GM23248 (cell line): ENCODE measurements at regions not wholly inside any gene's neighbourhood (a gene's known extent, or its start where the extent isn't known, plus 50 kb on each side); places are given as distances from the start of the nearest gene placed in this dataset.

Experiments
- DNase-seq: peaks from one replicate; pipeline ENCODE4 v3.0.0-alpha.2; 2015
- H2AFZ ChIP-seq: fragments of 200-600 bp; sonication (generic); 2 replicates; pipeline ENCODE4 v1.6.1; 2016; ENCODE audit warnings: antibody characterized with exemption
- H3F3A ChIP-seq: fragments of 200-600 bp; sonication (generic); 2 replicates; pipeline ENCODE4 v1.6.1; 2016; ENCODE audit warnings: mild to moderate bottlenecking, antibody characterized with exemption, mixed run types; ENCODE audit not compliant: insufficient read depth
- H3K27ac ChIP-seq: fragments of 200-600 bp; sonication (generic); 2 replicates; pipeline ENCODE4 v1.5.1; 2016; ENCODE audit warnings: mild to moderate bottlenecking
- H3K27me3 ChIP-seq: fragments of 200-600 bp; sonication (generic); replicated peaks from 2 replicates; pipeline ENCODE4 v1.6.1; 2016; ENCODE audit warnings: mild to moderate bottlenecking; ENCODE audit not compliant: insufficient read depth
- H3K36me3 ChIP-seq: fragments of 200-600 bp; sonication (generic); 2 replicates; pipeline ENCODE4 v1.6.1; 2016; ENCODE audit warnings: low read depth, mild to moderate bottlenecking
- H3K4me1 ChIP-seq: fragments of 200-600 bp; sonication (generic); 2 replicates; pipeline ENCODE4 v1.6.1; 2016; ENCODE audit warnings: mild to moderate bottlenecking; ENCODE audit not compliant: insufficient read depth
- H3K4me2 ChIP-seq: fragments of 200-600 bp; sonication (generic); one replicate; pipeline ENCODE4 v1.6.1; 2016; ENCODE audit warnings: mild to moderate bottlenecking; ENCODE audit not compliant: unreplicated experiment
- H3K4me3 ChIP-seq: fragments of 200-600 bp; sonication (generic); 2 replicates; pipeline ENCODE4 v1.5.1; 2016; ENCODE audit warnings: mild to moderate bottlenecking
- H3K79me2 ChIP-seq: fragments of 200-600 bp; sonication (generic); 2 replicates; pipeline ENCODE4 v1.6.1; 2016; ENCODE audit warnings: mild to moderate bottlenecking; ENCODE audit not compliant: insufficient read depth
- H3K9ac ChIP-seq: fragments of 200-600 bp; sonication (generic); 2 replicates; pipeline ENCODE4 v1.6.1; 2016; ENCODE audit warnings: mild to moderate bottlenecking
- H3K9me2 ChIP-seq: fragments of 200-600 bp; sonication (generic); 2 replicates; pipeline ENCODE4 v1.6.1; 2016; ENCODE audit warnings: mixed run types, mild to moderate bottlenecking, moderate library complexity; ENCODE audit not compliant: insufficient read depth
- H3K9me3 ChIP-seq: fragments of 200-600 bp; sonication (generic); one replicate; pipeline ENCODE4 v1.6.1; 2017; ENCODE audit warnings: low read depth
- H4K20me1 ChIP-seq: fragments of 200-600 bp; sonication (generic); 2 replicates; pipeline ENCODE4 v1.6.0; 2016; ENCODE audit not compliant: insufficient read depth
- EZH2 ChIP-seq: fragments of 200-600 bp; sonication (generic); IDR thresholded peaks from 2 replicates; pipeline ENCODE4 v1.6.1; 2018; ENCODE audit warnings: antibody characterized with exemption, mild to moderate bottlenecking; ENCODE audit not compliant: insufficient read depth, poor library complexity, severe bottlenecking
- EZH2phosphoT487 ChIP-seq: fragments of 200-600 bp; sonication (generic); IDR thresholded peaks from 2 replicates; pipeline ENCODE4 v1.6.1; 2018; ENCODE audit warnings: antibody characterized with exemption, moderate library complexity, mild to moderate bottlenecking, low read depth; ENCODE audit not compliant: insufficient read depth
- WGBS, 2 experiments: methylation state at CpG; one replicate each; pipeline ENCODE4 v1.1.6; 2015 to 2017; ENCODE audit warnings: low lambda C conversion rate in 2 of 2, low coverage in 1 of 2; ENCODE audit errors: missing lambda C conversion rate in 2 of 2; 5-methylcytosine and 5-hydroxymethylcytosine counted together
- in situ Hi-C: fragments of 300-500 bp; cut with MboI; formaldehyde crosslinking; loops from 2 replicates; pipeline ENCODE4 v1.15.0; 2020

GRCh38 chr2:35428548-35428947, 927.0 kb upstream of the CRIM1 start:
- in situ Hi-C loops = no loop called here
- Histone ChIP-seq H3K4me2 (no peak overlapping the region), H4K20me1 (no peaks in the 10 kb centered on the region), H3K9ac (no peak overlapping the region), H2AFZ (no peak overlapping the region), H3K4me1 (no peaks in the 10 kb centered on the region), H3K36me3 (no peaks in the 10 kb centered on the region), H3K27ac (no peak overlapping the region), H3K9me2 (no peaks in the 10 kb centered on the region), H3K4me3 (no peak overlapping the region), H3K79me2 (no peaks in the 10 kb centered on the region), H3F3A (no peaks in the 10 kb centered on the region), H3K27me3 (no peaks in the 10 kb centered on the region), H3K9me3 (no peaks in the 10 kb centered on the region)
- no peak for TF ChIP-seq EZH2
- no peak for TF ChIP-seq EZH2phosphoT487
- peak; percentile 20 for DNase-seq
- WGBS, 2 experiments = 46 to 58% methylated on average over 1 of the region's 1 CpG

DNA sequence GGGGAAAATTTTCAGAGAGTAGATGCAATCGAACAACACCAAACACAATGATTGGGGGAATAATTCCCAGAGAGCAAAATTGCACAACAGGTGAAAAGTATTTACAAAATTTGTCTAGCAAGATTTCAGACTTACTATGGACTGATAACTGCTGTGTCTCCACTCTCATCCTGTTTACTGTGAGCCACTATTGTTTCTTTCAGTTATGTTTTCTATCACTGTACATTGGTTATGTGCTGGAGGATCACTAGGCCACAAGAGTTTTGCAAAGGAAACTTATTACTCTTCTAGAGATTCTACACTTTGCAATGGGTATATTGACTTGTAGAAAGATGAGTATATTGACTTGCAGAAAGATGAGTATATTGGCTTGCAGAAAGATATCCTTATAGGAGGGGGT, 934.1 kb upstream of the CRIM1 start:
- no peaks in the 10 kb centered on the region for H3K27me3 ChIP-seq
- in situ Hi-C loops = loop anchor here (25.0 kb wide), 2 partner anchors 1334 to 1734 kb away; no protein-coding TSS in a partner anchor
- no peaks in the 10 kb centered on the region for H3K9me2 ChIP-seq
- no peak overlapping the region for H3K4me2 ChIP-seq
- DNase-seq = no peak
- H2AFZ ChIP-seq = no peak overlapping the region
- H4K20me1 ChIP-seq = no peaks in the 10 kb centered on the region
- no peaks in the 10 kb centered on the region for H3K79me2 ChIP-seq
- H3K4me1 ChIP-seq = no peaks in the 10 kb centered on the region
- H3K27ac ChIP-seq = no peak overlapping the region
- H3K9me3 ChIP-seq = no peaks in the 10 kb centered on the region
- TF ChIP-seq EZH2phosphoT487 (no peak), EZH2 (no peak)
- H3F3A ChIP-seq = no peaks in the 10 kb centered on the region
- no peak overlapping the region for H3K9ac ChIP-seq
- WGBS, 2 experiments = 5 to 6% methylated on average over 1 of the region's 1 CpG
- H3K4me3 ChIP-seq = no peak overlapping the region
- H3K36me3 ChIP-seq = no peaks in the 10 kb centered on the region

DNA sequence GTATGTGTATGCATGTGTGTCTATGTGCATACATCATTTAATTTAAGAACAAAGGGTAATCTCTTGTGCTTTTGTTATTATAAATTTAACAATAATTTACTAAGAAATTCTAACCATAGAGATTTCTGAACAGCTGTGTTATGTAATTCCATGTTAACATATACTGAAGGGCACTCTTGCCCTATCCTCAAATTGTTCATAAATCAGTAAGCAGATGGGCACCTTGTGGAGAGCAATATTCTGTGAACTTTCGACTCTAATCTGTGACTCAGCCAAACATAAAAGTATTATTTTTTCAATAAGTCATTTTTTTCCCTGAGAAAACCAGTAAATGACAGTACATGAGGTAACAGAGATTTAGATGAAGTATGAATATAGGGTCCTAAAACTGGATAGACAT, 938.3 kb upstream of the CRIM1 start:
- H3K36me3 ChIP-seq = no peaks in the 10 kb centered on the region
- no peak overlapping the region for H3K9ac ChIP-seq
- TF ChIP-seq EZH2 (no peak), EZH2phosphoT487 (no peak)
- H3F3A ChIP-seq = no peaks in the 10 kb centered on the region
- in situ Hi-C loops = loop anchor here (25.0 kb wide), 2 partner anchors 1330 to 1730 kb away; no protein-coding TSS in a partner anchor
- no peaks in the 10 kb centered on the region for H4K20me1 ChIP-seq
- H3K4me2 ChIP-seq = no peak overlapping the region
- no peaks in the 10 kb centered on the region for H3K9me2 ChIP-seq
- H3K79me2 ChIP-seq = no peaks in the 10 kb centered on the region
- no peaks in the 10 kb centered on the region for H3K4me1 ChIP-seq
- H2AFZ ChIP-seq = no peak overlapping the region
- H3K27me3 ChIP-seq = no peaks in the 10 kb centered on the region
- DNase-seq = no peak
- 0 to 7% methylated on average over 1 of the region's 1 CpG for WGBS, 2 experiments
- H3K27ac ChIP-seq = no peak overlapping the region
- no peak overlapping the region for H3K4me3 ChIP-seq
- no peaks in the 10 kb centered on the region for H3K9me3 ChIP-seq

GRCh38 chr2:35416391-35417140, 939.0 kb upstream of the CRIM1 start:
- no peak overlapping the region for H2AFZ ChIP-seq
- 23 to 34% methylated on average over 2 of the region's 2 CpGs for WGBS, 2 experiments
- H3K79me2 ChIP-seq = no peaks in the 10 kb centered on the region
- TF ChIP-seq EZH2phosphoT487 (no peak), EZH2 (no peak)
- H3K9me2 ChIP-seq = no peaks in the 10 kb centered on the region
- H3K27me3 ChIP-seq = no peaks in the 10 kb centered on the region
- in situ Hi-C loops = loop anchor here (25.0 kb wide), 2 partner anchors 1329 to 1729 kb away; no protein-coding TSS in a partner anchor
- H3K27ac ChIP-seq = no peak overlapping the region
- no peak for DNase-seq
- H3K9ac ChIP-seq = no peak overlapping the region
- H3K4me2 ChIP-seq = no peak overlapping the region
- no peaks in the 10 kb centered on the region for H3K4me1 ChIP-seq
- H3K9me3 ChIP-seq = no peaks in the 10 kb centered on the region
- H3K4me3 ChIP-seq = no peak overlapping the region
- H3K36me3 ChIP-seq = no peaks in the 10 kb centered on the region
- H3F3A ChIP-seq = no peaks in the 10 kb centered on the region
- no peaks in the 10 kb centered on the region for H4K20me1 ChIP-seq
